Upper lobe of right lung (tissue), 1 donor: ENCODE measurements at regions not wholly inside any gene's neighbourhood (a gene's known extent, or its start where the extent isn't known, plus 50 kb on each side); places are given as distances from the start of the nearest gene placed in this dataset.

Experiments
- ATAC-seq: fragments of 200-7000 bp; cut with Tn5 transposase; one replicate; pipeline ENCODE4 v1.9.1; 2020; ENCODE audit warnings: mild to moderate bottlenecking, moderate library complexity
- DNase-seq: peaks from one replicate; pipeline ENCODE4 v3.0.0-alpha.2; 2020
- H3K27ac ChIP-seq: fragments of 200-600 bp; one replicate; pipeline ENCODE4 v1.8.0; 2022
- H3K27me3 ChIP-seq: fragments of 200-600 bp; one replicate; pipeline ENCODE4 v1.8.0; 2022; ENCODE audit warnings: mild to moderate bottlenecking
- H3K36me3 ChIP-seq: fragments of 200-600 bp; one replicate; pipeline ENCODE4 v1.8.0; 2022
- H3K4me1 ChIP-seq: fragments of 200-600 bp; one replicate; pipeline ENCODE4 v1.8.0; 2022
- H3K4me3 ChIP-seq: fragments of 200-600 bp; one replicate; pipeline ENCODE4 v1.8.0; 2022; ENCODE audit warnings: mild to moderate bottlenecking
- H3K9me3 ChIP-seq: fragments of 200-600 bp; one replicate; pipeline ENCODE4 v1.8.0; 2022
- CTCF ChIP-seq: fragments of 200-600 bp; IDR thresholded peaks from one replicate; pipeline ENCODE4 v1.8.0; 2022; ENCODE audit warnings: antibody characterized with exemption
- intact Hi-C: fragments of 100-400 bp; cut with DNase I; formaldehyde crosslinking; loops from one replicate; pipeline ENCODE4 v1.11.0; 2022
- donor health status: DM: no; HTN: yes; CAD: no; lungs with severe emphysema.

GRCh38 chr17:52837492-52837891 lies 679.0 kb upstream of the CA10 start:
- H3K27ac ChIP-seq = no peak overlapping the region
- H3K36me3 ChIP-seq = no peaks in the 10 kb centered on the region
- no peaks in the 10 kb centered on the region for H3K4me1 ChIP-seq
- H3K27me3 ChIP-seq = no peaks in the 10 kb centered on the region
- TF ChIP-seq CTCF = no peak
- no peaks in the 10 kb centered on the region for H3K9me3 ChIP-seq
- H3K4me3 ChIP-seq = no peak overlapping the region
- DNase-seq (no peak), ATAC-seq (no peak)
- intact Hi-C loops = no loop called here

GRCh38 chr17:52831536-52831935 lies 673.0 kb upstream of the CA10 start:
- Histone ChIP-seq H3K4me3 (no peak overlapping the region), H3K36me3 (no peaks in the 10 kb centered on the region), H3K27me3 (no peaks in the 10 kb centered on the region), H3K27ac (no peak overlapping the region), H3K4me1 (no peaks in the 10 kb centered on the region), H3K9me3 (no peaks in the 10 kb centered on the region)
- ATAC-seq (no peak), DNase-seq (no peak)
- intact Hi-C loops = no loop called here
- TF ChIP-seq CTCF = no peak

- Histone ChIP-seq H3K27me3 (no peaks in the 10 kb centered on the region), H3K4me3 (no peak overlapping the region), H3K27ac (no peak overlapping the region), H3K36me3 (no peaks in the 10 kb centered on the region), H3K9me3 (no peaks in the 10 kb centered on the region), H3K4me1 (no peaks in the 10 kb centered on the region)
- no peak for DNase-seq
- intact Hi-C loops = no loop called here
- no peak for ATAC-seq
- TF ChIP-seq CTCF = no peak
These were observed 670.1 kb upstream of the CA10 start for GRCh38 chr17:52828621-52829020.

- no peak for TF ChIP-seq CTCF
- intact Hi-C loops = no loop called here
- no peaks in the 10 kb centered on the region for H3K9me3 ChIP-seq
- DNase-seq (no peak), ATAC-seq (peak; percentile 91)
- no peak overlapping the region for H3K4me3 ChIP-seq
- H3K4me1 ChIP-seq = no peaks in the 10 kb centered on the region
- H3K27me3 ChIP-seq = no peaks in the 10 kb centered on the region
- H3K36me3 ChIP-seq = no peaks in the 10 kb centered on the region
- H3K27ac ChIP-seq = no peak overlapping the region
These were observed 669.0 kb upstream of the CA10 start for GRCh38 chr17:52827526-52827925.

- no peaks in the 10 kb centered on the region for H3K4me1 ChIP-seq
- no peaks in the 10 kb centered on the region for H3K27me3 ChIP-seq
- H3K9me3 ChIP-seq = no peaks in the 10 kb centered on the region
- no peaks in the 10 kb centered on the region for H3K36me3 ChIP-seq
- DNase-seq = no peak
- intact Hi-C loops = no loop called here
- H3K4me3 ChIP-seq = no peak overlapping the region
- no peak for TF ChIP-seq CTCF
- ATAC-seq = no peak
- no peak overlapping the region for H3K27ac ChIP-seq
These were observed 666.0 kb upstream of the CA10 start for GRCh38 chr17:52824542-52824941.

GRCh38 chr17:52823155-52823554 lies 664.6 kb upstream of the CA10 start:
- intact Hi-C loops = no loop called here
- no peak for TF ChIP-seq CTCF
- ATAC-seq = no peak
- Histone ChIP-seq H3K27me3 (no peaks in the 10 kb centered on the region), H3K27ac (no peak overlapping the region), H3K9me3 (no peaks in the 10 kb centered on the region), H3K4me1 (no peaks in the 10 kb centered on the region), H3K36me3 (no peaks in the 10 kb centered on the region), H3K4me3 (no peak overlapping the region)
- DNase-seq = no peak
